IMR-90 (cell line): ENCODE measurements at regions not wholly inside any gene's neighbourhood (a gene's known extent, or its start where the extent isn't known, plus 50 kb on each side); places are given as distances from the start of the nearest gene placed in this dataset.

Experiments
- ATAC-seq: fragments of 200-7000 bp; cut with Tn5 transposase; 2 replicates; pipeline ENCODE4 v1.9.1; 2020; ENCODE audit warnings: low read depth, mild to moderate bottlenecking, moderate library complexity
- BruUV-seq: library from RNA; stranded (reverse); fragments of 400-500 nt; replicated peaks from 2 replicates; lab custom pipeline; 2021; lab: Mats Ljungman, UMichigan
- CTCF ChIA-PET: fragments of 300-600 bp; formaldehyde crosslinking; extraction: SDS; loops from one replicate; lab custom pipeline; 2021; ENCODE audit warnings: antibody characterized with exemption; lab: Yijun Ruan, JAX
- POLR2A ChIA-PET: fragments of 300-600 bp; sonication (Branson Sonifier 250); formaldehyde crosslinking; loops from one replicate; lab custom pipeline; 2022; ENCODE audit warnings: antibody characterized with exemption; ENCODE audit not compliant: unreplicated experiment; lab: Charles Lee
- DNase-seq: peaks from one replicate; pipeline ENCODE4 v3.0.0; 2013
- H2AFZ ChIP-seq: replicated peaks from 2 replicates; pipeline ENCODE3; 2013; ENCODE audit warnings: low read length, mild to moderate bottlenecking; ENCODE audit not compliant: poor library complexity
- H2AK5ac ChIP-seq: 2 replicates; pipeline ENCODE4 v1.6.1; 2013; ENCODE audit warnings: low read depth, low read length, inconsistent platforms
- H2AK9ac ChIP-seq: replicated peaks from 2 replicates; pipeline ENCODE3; 2013; ENCODE audit warnings: mild to moderate bottlenecking, low read depth, low read length, moderate library complexity; ENCODE audit not compliant: poor library complexity
- H2BK120ac ChIP-seq: 2 replicates; pipeline ENCODE4 v1.6.1; 2013; ENCODE audit warnings: low read depth, low read length, inconsistent platforms
- H2BK15ac ChIP-seq: 3 replicates; pipeline ENCODE4 v1.6.1; 2013; ENCODE audit warnings: low read depth, low read length, inconsistent platforms
- H2BK20ac ChIP-seq: 2 replicates; pipeline ENCODE4 v1.6.1; 2013; ENCODE audit warnings: low read depth, mild to moderate bottlenecking, inconsistent platforms, low read length, moderate library complexity
- H2BK5ac ChIP-seq: 2 replicates; pipeline ENCODE4 v1.6.1; 2013; ENCODE audit warnings: mild to moderate bottlenecking, low read depth, low read length, inconsistent platforms; ENCODE audit not compliant: poor library complexity, severe bottlenecking
- H3K14ac ChIP-seq: replicated peaks from 2 replicates; pipeline ENCODE4 v1.6.1; 2013; ENCODE audit warnings: low read depth, low read length, inconsistent platforms
- H3K18ac ChIP-seq: 2 replicates; pipeline ENCODE4 v1.6.1; 2013; ENCODE audit warnings: low read depth, low read length, control low read depth
- H3K23ac ChIP-seq: 2 replicates; pipeline ENCODE4 v1.6.1; 2013; ENCODE audit warnings: low read depth, low read length, inconsistent platforms
- H3K27ac ChIP-seq: 2 replicates; pipeline ENCODE4 v1.5.1; 2013; ENCODE audit warnings: mild to moderate bottlenecking, control low read depth, low read length; ENCODE audit not compliant: insufficient read depth
- H3K27me3 ChIP-seq: 2 replicates; pipeline ENCODE4 v1.6.1; 2013; ENCODE audit warnings: low read length; ENCODE audit not compliant: control insufficient read depth, insufficient read depth
- H3K36me3 ChIP-seq: 2 replicates; pipeline ENCODE4 v1.6.1; 2013; ENCODE audit warnings: low read length, mixed read lengths; ENCODE audit not compliant: control insufficient read depth, insufficient read depth
- H3K4ac ChIP-seq: 2 replicates; pipeline ENCODE4 v1.6.1; 2013; ENCODE audit warnings: low read depth, low read length, inconsistent platforms
- H3K4me1 ChIP-seq: 2 replicates; pipeline ENCODE4 v1.6.1; 2013; ENCODE audit warnings: low read length, mixed read lengths; ENCODE audit not compliant: control insufficient read depth, insufficient read depth
- H3K4me2 ChIP-seq: 2 replicates; pipeline ENCODE4 v1.6.1; 2013; ENCODE audit warnings: low read depth, mild to moderate bottlenecking, control low read depth, low read length, moderate library complexity
- H3K4me3 ChIP-seq: 2 replicates; pipeline ENCODE4 v1.5.1; 2013; ENCODE audit warnings: low read depth, mild to moderate bottlenecking, control low read depth, low read length, moderate library complexity; ENCODE audit not compliant: insufficient read depth
- H3K56ac ChIP-seq: 2 replicates; pipeline ENCODE4 v1.6.1; 2013; ENCODE audit warnings: low read length, inconsistent platforms; ENCODE audit not compliant: insufficient read depth; ENCODE audit errors: extremely low read depth
- H3K79me1 ChIP-seq, 2 experiments: 2 replicates each; pipeline ENCODE4 v1.6.1; 2013; ENCODE audit warnings: low read length in 2 of 2, inconsistent platforms in 1 of 2, low read depth in 1 of 2
- H3K9ac ChIP-seq: 2 replicates; pipeline ENCODE4 v1.6.1; 2013; ENCODE audit warnings: low read depth, low read length, control low read depth
- H3K9me1 ChIP-seq: 2 replicates; pipeline ENCODE4 v1.6.1; 2013; ENCODE audit warnings: low read length, inconsistent platforms; ENCODE audit not compliant: insufficient read depth
- H3K9me3 ChIP-seq: 2 replicates; pipeline ENCODE4 v1.6.1; 2013; ENCODE audit warnings: low read length; ENCODE audit not compliant: control insufficient read depth, insufficient read depth
- H4K20me1 ChIP-seq: 2 replicates; pipeline ENCODE4 v1.6.1; 2013; ENCODE audit warnings: low read length, inconsistent platforms; ENCODE audit not compliant: insufficient read depth
- H4K5ac ChIP-seq: 2 replicates; pipeline ENCODE4 v1.6.1; 2013; ENCODE audit warnings: mild to moderate bottlenecking, low read depth, low read length, control low read depth
- H4K8ac ChIP-seq, 2 experiments: 2 replicates each; pipeline ENCODE4 v1.6.1; 2013; ENCODE audit warnings: low read depth in 2 of 2, low read length in 2 of 2, control low read depth in 1 of 2, inconsistent platforms in 1 of 2
- H4K91ac ChIP-seq: 2 replicates; pipeline ENCODE4 v1.6.1; 2013; ENCODE audit warnings: low read depth, low read length, inconsistent platforms; ENCODE audit not compliant: insufficient read depth
- BHLHE40 ChIP-seq: fragments of 150-350 bp; IDR thresholded peaks from 2 replicates; pipeline ENCODE4 v1.6.1; 2016; ENCODE audit warnings: mild to moderate bottlenecking, low read depth, low read length
- CEBPB ChIP-seq: IDR thresholded peaks from 2 replicates; pipeline ENCODE4 v1.6.1; 2012; ENCODE audit warnings: low read depth, low read length, improper control_type of control experiment
- CHD1 ChIP-seq: IDR thresholded peaks from 2 replicates; pipeline ENCODE4 v1.6.1; 2012; ENCODE audit warnings: low read depth, low read length, improper control_type of control experiment
- ELK1 ChIP-seq: fragments of 150-350 bp; IDR thresholded peaks from 2 replicates; pipeline ENCODE4 v1.6.1; 2016; ENCODE audit warnings: low read depth, mild to moderate bottlenecking, low read length, moderate library complexity, borderline replicate concordance
- FOS ChIP-seq: fragments of 150-350 bp; IDR thresholded peaks from 2 replicates; pipeline ENCODE4 v1.6.1; 2016; ENCODE audit warnings: low read depth, low read length
- MAFK ChIP-seq: IDR thresholded peaks from 2 replicates; pipeline ENCODE4 v1.6.1; 2012; ENCODE audit warnings: low read depth, low read length, improper control_type of control experiment
- MAZ ChIP-seq: IDR thresholded peaks from 2 replicates; pipeline ENCODE4 v1.6.1; 2012; ENCODE audit warnings: low read depth, mild to moderate bottlenecking, low read length, improper control_type of control experiment, moderate library complexity, borderline replicate concordance
- MXI1 ChIP-seq: IDR thresholded peaks from 2 replicates; pipeline ENCODE4 v1.6.1; 2012; ENCODE audit warnings: low read depth, mild to moderate bottlenecking, low read length, moderate library complexity, borderline replicate concordance
- NFE2L2 ChIP-seq: fragments of 150-350 bp; IDR thresholded peaks from 2 replicates; pipeline ENCODE4 v1.6.1; 2016; ENCODE audit warnings: low read depth, mild to moderate bottlenecking, low read length
- POLR2A ChIP-seq: IDR thresholded peaks from 2 replicates; pipeline ENCODE4 v1.6.1; 2012; ENCODE audit warnings: mild to moderate bottlenecking, low read depth, low read length
- RAD21 ChIP-seq: IDR thresholded peaks from 2 replicates; pipeline ENCODE4 v1.6.1; 2012; ENCODE audit warnings: low read length, improper control_type of control experiment
- RCOR1 ChIP-seq: IDR thresholded peaks from 2 replicates; pipeline ENCODE4 v1.6.1; 2012; ENCODE audit warnings: mild to moderate bottlenecking, low read length, improper control_type of control experiment; ENCODE audit not compliant: insufficient replicate concordance
- RFX5 ChIP-seq: IDR thresholded peaks from 2 replicates; pipeline ENCODE4 v1.8.0; 2012; ENCODE audit warnings: low read depth, mild to moderate bottlenecking, low read length, moderate library complexity
- SMC3 ChIP-seq: fragments of 150-350 bp; IDR thresholded peaks from 2 replicates; pipeline ENCODE4 v1.6.1; 2016; ENCODE audit warnings: low read depth, mild to moderate bottlenecking, antibody characterized with exemption, low read length, moderate library complexity
- WGBS, 2 experiments: methylation state at CpG; one replicate each; pipeline versions ENCODE4 v1.1.5 to v1.1.7; 2013; ENCODE audit warnings: missing lambda C conversion rate in 2 of 2; ENCODE audit not compliant: insufficient read length in 1 of 2; ENCODE audit errors: extremely low coverage in 2 of 2; 5-methylcytosine and 5-hydroxymethylcytosine counted together
- dilution Hi-C: fragments of 300-500 bp; cut with HindIII; formaldehyde crosslinking; loops from one replicate; pipeline ENCODE4 v1.14.3; 2018; ENCODE audit warnings: low sequenced_read_pairs; ENCODE audit not compliant: unreplicated experiment
- in situ Hi-C: fragments of 300-500 bp; cut with MboI; formaldehyde crosslinking; loops from 3 replicates; pipeline ENCODE4 v1.14.3; 2019; ENCODE audit warnings: low sequenced_read_pairs, inconsistent platforms, mixed read lengths
- intact Hi-C: fragments of 100-400 bp; cut with micrococcal nuclease; formaldehyde crosslinking; loops from 2 replicates; pipeline ENCODE4 v1.10.0; 2022
- TF ChIP-seq, protein P1 (sequence below): conservative IDR thresholded peaks from 2 replicates; pipeline ENCODE4 v1.5.1; 2012; ENCODE audit warnings: mild to moderate bottlenecking, low read depth, low read length, improper control_type of control experiment
- TF ChIP-seq, protein P2 (sequence below): fragments of 150-350 bp; IDR thresholded peaks from 2 replicates; pipeline ENCODE4 v1.6.1; 2017; ENCODE audit warnings: mild to moderate bottlenecking, antibody characterized with exemption, low read length, low read depth

- DNase-seq (no peak), ATAC-seq (no peak)
- no peaks in the 10 kb centered on the region for H4K20me1 ChIP-seq
- dilution Hi-C loops (no loop called here), intact Hi-C loops (loop anchor here (5.0 kb wide), 1 partner anchor 267 kb away; no protein-coding TSS in a partner anchor), in situ Hi-C loops (no loop called here)
- no peaks in the 10 kb centered on the region for H3K79me1 ChIP-seq
- no peak overlapping the region for H3K14ac ChIP-seq
- no peak overlapping the region for H3K18ac ChIP-seq
- ChIA-PET CTCF (interaction anchor here (0.6 kb wide), 1 partner anchor 822 kb away, joined by 3 read pairs; no protein-coding TSS in a partner anchor), POLR2A (no interaction called here)
- no peak overlapping the region for H3K4ac ChIP-seq
- no peak overlapping the region for H2AFZ ChIP-seq
- H3K9me3 ChIP-seq = no peaks in the 10 kb centered on the region
- 96% methylated on average over 3 of the region's 4 CpGs; no CpG with 5 or more reads in 1 of the 2 experiments for WGBS, 2 experiments
- H3K9ac ChIP-seq = no peak overlapping the region
- H3K4me2 ChIP-seq = no peak overlapping the region
- H4K5ac ChIP-seq = no peak overlapping the region
- H2BK5ac ChIP-seq = no peak overlapping the region
- H3K4me1 ChIP-seq = 0 out of 2 replicates have a peak, but pooled peaks cover 4% of the 10 kb centered on the region
- H2AK9ac ChIP-seq = no peak overlapping the region
- H4K91ac ChIP-seq = no peak overlapping the region
- no TSS peak for BruUV-seq
- H3K27me3 ChIP-seq = no peaks in the 10 kb centered on the region
- TF ChIP-seq NFE2L2 (no peak), MAFK (no peak), CHD1 (no peak), FOS (no peak), MXI1 (no peak), ELK1 (no peak), MAZ (no peak), RFX5 (no peak), CEBPB (no peak), POLR2A (no peak), RAD21 (no peak), SMC3 (no peak), BHLHE40 (no peak), RCOR1 (no peak)
- TF ChIP-seq, protein P1, sequence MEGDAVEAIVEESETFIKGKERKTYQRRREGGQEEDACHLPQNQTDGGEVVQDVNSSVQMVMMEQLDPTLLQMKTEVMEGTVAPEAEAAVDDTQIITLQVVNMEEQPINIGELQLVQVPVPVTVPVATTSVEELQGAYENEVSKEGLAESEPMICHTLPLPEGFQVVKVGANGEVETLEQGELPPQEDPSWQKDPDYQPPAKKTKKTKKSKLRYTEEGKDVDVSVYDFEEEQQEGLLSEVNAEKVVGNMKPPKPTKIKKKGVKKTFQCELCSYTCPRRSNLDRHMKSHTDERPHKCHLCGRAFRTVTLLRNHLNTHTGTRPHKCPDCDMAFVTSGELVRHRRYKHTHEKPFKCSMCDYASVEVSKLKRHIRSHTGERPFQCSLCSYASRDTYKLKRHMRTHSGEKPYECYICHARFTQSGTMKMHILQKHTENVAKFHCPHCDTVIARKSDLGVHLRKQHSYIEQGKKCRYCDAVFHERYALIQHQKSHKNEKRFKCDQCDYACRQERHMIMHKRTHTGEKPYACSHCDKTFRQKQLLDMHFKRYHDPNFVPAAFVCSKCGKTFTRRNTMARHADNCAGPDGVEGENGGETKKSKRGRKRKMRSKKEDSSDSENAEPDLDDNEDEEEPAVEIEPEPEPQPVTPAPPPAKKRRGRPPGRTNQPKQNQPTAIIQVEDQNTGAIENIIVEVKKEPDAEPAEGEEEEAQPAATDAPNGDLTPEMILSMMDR = no peak
- TF ChIP-seq, protein P2, sequence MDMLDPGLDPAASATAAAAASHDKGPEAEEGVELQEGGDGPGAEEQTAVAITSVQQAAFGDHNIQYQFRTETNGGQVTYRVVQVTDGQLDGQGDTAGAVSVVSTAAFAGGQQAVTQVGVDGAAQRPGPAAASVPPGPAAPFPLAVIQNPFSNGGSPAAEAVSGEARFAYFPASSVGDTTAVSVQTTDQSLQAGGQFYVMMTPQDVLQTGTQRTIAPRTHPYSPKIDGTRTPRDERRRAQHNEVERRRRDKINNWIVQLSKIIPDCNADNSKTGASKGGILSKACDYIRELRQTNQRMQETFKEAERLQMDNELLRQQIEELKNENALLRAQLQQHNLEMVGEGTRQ = no peak
- no peak overlapping the region for H3K56ac ChIP-seq
- H2BK15ac ChIP-seq = no peak overlapping the region
- no peak overlapping the region for H2BK20ac ChIP-seq
- no peak overlapping the region for H4K8ac ChIP-seq
- H2AK5ac ChIP-seq = no peak overlapping the region
- H3K9me1 ChIP-seq = no peaks in the 10 kb centered on the region
- H3K4me3 ChIP-seq = no peak overlapping the region
- no peaks in the 10 kb centered on the region for H3K36me3 ChIP-seq
- H3K23ac ChIP-seq = no peak overlapping the region
- no peak overlapping the region for H3K27ac ChIP-seq
- no peak overlapping the region for H2BK120ac ChIP-seq
Observed at GRCh38 chr1:221084681-221085080, 205.4 kb downstream of the HLX start.
